HG03460 (cell line): ENCODE measurements at regions not wholly inside any gene's neighbourhood (a gene's known extent, or its start where the extent isn't known, plus 50 kb on each side); places are given as distances from the start of the nearest gene placed in this dataset.

Experiments used
- ATAC-seq: cut with Tn5 transposase; IDR thresholded peaks from one replicate; pipeline ENCODE4 v1.9.1; 2021; ENCODE audit not compliant: unreplicated experiment

DNA sequence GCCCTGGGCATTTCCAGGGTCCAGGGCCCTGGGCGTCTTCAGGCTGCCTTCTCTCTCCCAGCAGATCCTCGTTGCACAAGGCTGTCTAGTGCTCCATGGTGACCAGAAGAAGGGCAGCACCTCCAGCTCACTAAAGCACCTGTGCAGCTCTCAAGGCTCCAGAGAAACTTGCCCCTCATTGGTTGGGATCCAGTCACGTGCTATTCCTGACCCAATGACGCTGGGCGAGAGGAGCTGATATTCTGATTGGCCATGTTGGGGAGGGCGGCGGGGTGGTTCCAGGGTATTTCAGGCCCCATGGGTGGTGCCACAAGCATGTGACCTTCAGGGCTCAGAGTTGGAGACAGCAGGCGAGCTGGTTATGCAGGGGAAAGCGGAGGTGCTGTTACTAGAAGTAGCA is 309.1 kb downstream of the TOX3 start:
- no peak for ATAC-seq

GRCh38 chr16:52235186-52235585 is 311.8 kb downstream of the TOX3 start:
- ATAC-seq: no peak

- ATAC-seq: no peak
Measured at GRCh38 chr16:52234626-52235025, 312.3 kb downstream of the TOX3 start.

DNA sequence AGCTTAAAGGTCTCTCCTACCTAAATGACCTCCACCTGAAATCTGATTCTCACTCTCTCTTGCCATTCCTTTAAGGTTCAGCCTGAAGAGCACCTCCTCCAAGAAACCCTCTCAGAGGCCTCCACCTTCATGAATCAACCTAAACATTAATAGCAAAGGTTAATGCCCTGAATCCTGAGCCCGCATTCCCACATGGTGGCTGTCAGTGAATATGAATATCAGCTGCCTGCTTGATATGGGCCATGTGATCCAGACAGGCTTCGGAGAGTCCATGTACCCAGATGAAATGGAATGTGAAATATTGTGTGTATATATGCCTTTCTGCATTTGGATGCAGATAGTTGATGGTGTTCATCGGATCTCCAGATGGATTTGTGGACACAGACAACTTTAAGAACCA is 317.5 kb downstream of the TOX3 start:
- no peak for ATAC-seq

GRCh38 chr16:52227851-52228250 is 319.1 kb downstream of the TOX3 start:
- no peak for ATAC-seq

DNA sequence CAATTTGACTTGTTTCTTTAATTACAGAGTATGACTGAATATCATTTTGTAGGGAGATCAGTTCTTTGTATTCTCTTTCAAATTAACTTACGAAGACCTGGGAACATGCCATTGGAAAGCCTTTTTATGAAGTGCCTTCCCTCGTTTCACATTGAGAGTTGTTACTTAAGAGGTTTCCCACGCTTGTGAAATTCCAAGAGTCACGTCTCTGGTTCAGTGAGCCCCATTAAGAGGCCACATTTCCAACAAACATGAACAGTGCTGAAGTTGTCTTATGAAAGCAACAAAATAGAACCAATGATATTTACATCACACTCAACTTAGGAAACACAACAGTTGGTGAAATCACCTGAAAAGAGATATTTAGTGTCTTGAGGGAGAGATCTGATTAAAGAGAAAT is 334.1 kb downstream of the TOX3 start:
- ATAC-seq: no peak

DNA sequence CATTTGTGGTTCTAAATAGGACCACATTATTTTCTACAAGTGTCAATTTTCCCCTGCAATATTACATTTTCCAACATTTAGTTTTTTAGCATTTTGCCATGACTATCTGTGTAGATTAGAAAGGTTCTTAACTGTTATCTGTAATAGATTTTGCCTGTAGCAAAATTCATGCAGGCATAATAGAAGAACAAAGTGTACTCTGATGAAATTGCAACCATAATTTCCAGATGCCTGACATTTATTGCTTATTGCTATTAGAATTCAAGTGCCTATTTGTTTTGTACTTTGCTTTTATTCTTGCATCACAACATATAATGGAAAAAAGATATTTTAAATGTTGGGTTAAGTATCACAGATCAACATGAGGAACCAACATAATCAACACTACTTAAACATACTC is 337.7 kb downstream of the TOX3 start:
- no peak for ATAC-seq

GRCh38 chr16:52203096-52203495 is 343.8 kb downstream of the TOX3 start:
- ATAC-seq: no peak

DNA sequence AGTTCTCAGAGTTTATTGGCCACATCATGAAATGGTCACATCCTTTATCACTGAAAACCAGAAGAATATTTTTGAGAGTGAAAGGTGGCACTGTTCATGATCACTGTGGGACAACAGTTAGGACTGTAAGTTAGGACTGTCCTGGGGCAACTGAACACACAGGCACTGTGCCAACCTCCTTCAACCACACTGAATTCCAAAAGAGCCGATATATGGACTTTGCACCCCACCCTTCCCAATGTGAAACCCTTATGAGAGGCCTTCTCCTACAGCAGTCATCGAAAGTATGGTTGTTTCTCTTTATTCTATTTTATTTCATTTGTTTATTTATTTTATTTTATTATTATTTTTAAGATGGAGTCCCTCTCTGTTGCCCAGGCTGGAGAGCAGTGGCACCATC is 353.5 kb downstream of the TOX3 start:
- no peak for ATAC-seq

- ATAC-seq: peak; percentile 65
Measured at GRCh38 chr16:52191531-52192134, 355.3 kb downstream of the TOX3 start.

GRCh38 chr16:52184336-52184735 is 362.6 kb downstream of the TOX3 start:
- no peak for ATAC-seq

DNA sequence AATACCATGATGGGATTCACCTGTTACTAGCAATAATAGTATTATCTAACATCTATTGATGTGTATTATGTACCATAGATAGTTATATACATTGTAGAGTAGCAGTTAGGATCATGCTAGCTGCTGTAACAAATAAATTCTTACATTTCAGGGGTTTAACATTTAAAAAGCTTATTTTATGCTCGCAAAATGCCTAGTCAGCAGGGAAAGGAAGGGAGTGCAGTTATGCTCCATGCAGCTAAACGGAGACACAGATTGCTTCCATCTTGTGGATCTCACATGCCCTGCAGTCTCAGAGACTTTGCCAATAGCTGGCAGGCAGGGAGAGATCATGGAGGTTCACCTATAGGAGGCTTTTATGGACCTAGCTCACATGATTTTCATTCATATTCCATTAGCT is 364.1 kb downstream of the TOX3 start:
- ATAC-seq: no peak

- ATAC-seq: no peak
Measured at GRCh38 chr16:52174168-52174567, 372.8 kb downstream of the TOX3 start.

DNA sequence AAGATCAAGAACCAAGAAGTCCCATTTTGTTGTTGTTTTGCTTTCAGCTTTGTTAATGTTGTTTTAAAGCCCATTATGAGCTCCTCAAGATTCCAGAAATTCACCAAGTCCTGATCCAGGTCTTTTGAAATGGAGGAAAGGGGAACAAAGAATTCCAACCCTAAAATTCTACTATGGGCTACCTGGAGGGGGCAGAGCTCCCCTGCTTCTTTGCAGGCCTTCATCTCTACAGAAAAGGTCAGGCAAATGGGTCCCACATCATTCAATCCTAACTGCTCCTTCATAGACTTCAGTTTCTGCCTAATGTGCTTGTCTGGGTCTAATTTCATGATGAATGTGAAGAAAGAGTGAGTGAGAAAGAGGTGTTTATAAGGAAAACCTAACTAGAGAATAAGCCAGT is 375.5 kb downstream of the TOX3 start:
- ATAC-seq: no peak

DNA sequence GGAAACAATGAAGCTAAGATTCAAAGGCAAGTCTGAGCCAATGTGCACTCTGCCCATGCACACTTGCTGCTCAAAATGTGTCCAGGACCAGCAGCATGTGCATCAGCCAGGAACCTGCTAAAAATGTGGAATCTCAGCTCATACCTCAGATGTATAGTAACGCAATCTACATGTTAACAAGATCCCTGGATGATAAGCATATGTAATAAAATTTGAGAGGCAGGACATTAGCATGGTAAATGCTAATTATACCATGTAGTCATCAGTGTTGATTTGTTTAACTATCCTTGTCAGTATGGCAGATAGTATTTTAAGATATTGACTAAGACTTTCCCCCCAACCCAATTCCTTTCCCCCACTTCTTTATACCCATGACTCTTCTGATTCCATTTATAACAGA is 379.6 kb downstream of the TOX3 start:
- ATAC-seq: no peak

- no peak for ATAC-seq
Measured at GRCh38 chr16:52165961-52166360, 381.0 kb downstream of the TOX3 start.

GRCh38 chr16:52149003-52149402 is 397.9 kb downstream of the TOX3 start:
- ATAC-seq: no peak

GRCh38 chr16:52141871-52142270 is 405.1 kb downstream of the TOX3 start:
- no peak for ATAC-seq

DNA sequence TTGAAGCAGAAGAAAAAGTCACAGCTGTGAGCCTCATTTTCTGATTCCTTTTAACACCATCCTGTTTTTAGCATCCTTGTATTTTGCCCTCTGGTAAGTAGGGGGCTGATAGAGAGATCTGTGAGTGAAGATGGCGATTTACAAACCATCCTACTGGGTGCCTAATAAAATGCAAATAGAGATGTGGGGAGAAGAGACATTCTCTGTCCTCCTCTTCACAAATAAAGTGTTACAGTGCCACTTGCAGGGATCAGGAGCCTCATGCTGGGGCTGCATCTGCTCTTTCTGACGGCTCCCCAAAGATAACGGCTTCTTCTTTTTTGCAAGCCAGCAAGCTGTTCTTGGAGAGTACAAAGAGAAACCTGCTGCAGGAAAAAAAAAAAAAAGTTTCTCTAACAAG is 418.6 kb downstream of the TOX3 start:
- no peak for ATAC-seq

DNA sequence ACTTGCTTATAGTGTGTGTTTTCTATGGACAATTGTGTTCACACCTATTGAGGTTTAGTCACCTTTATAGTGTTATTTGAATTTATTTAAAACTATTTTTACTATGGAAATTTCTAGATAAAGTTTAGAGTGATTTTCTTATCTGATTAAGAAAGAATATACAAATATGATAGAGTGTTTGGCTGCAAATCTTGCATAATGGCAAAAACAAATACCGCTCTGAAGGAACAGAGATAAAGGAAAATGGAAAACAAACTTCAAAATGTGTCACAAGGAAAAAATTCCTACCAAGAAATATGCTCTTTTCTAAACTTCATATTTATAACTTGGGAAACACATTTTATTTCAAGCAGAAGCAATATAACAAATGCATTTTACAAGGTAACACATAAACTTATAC is 423.1 kb downstream of the TOX3 start:
- ATAC-seq: no peak

GRCh38 chr16:52123061-52123839 is 423.7 kb downstream of the TOX3 start:
- ATAC-seq: no peak

GRCh38 chr16:52117171-52117570 is 429.8 kb downstream of the TOX3 start:
- ATAC-seq: no peak

GRCh38 chr16:52114379-52114778 is 432.6 kb downstream of the TOX3 start:
- ATAC-seq: no peak
